NOMO-1 treated with DMSO at 0.1 percent for 48 hours (cell line): ENCODE measurements at regions not wholly inside any gene's neighbourhood (a gene's known extent, or its start where the extent isn't known, plus 50 kb on each side); places are given as distances from the start of the nearest gene placed in this dataset.
A peak's percentile ranks its signal among the peaks of the same experiment; 100 is the strongest.

Experiments used
- DNase-seq: peaks from one replicate; lab custom pipeline; 2025; ENCODE audit not compliant: unreplicated experiment; lab: John Stamatoyannopoulos, UW

GRCh38 chr14:53683229-53683628 lies 273.4 kb downstream of the BMP4 start:
- DNase-seq, result no peak

- no peak for DNase-seq
Measured at GRCh38 chr14:53672526-53672925, 284.1 kb downstream of the BMP4 start.

GRCh38 chr14:53670701-53671100 lies 285.9 kb downstream of the BMP4 start:
- DNase-seq, result peak; percentile 36

- DNase-seq, result peak; percentile 75
Measured at GRCh38 chr14:53668897-53669296, 287.7 kb downstream of the BMP4 start.

- DNase-seq, result no peak
Measured at GRCh38 chr14:53663709-53664108, 292.9 kb downstream of the BMP4 start.

GRCh38 chr14:53655080-53655785 lies 301.4 kb downstream of the BMP4 start:
- DNase-seq, result no peak

- no peak for DNase-seq
Measured at GRCh38 chr14:53652068-53652467, 304.6 kb downstream of the BMP4 start.

GRCh38 chr14:53651096-53651740 lies 305.4 kb downstream of the BMP4 start:
- DNase-seq, result no peak

- DNase-seq, result no peak
Measured at GRCh38 chr14:53646925-53647324, 309.7 kb downstream of the BMP4 start.

- DNase-seq, result no peak
Measured at GRCh38 chr14:53640695-53641094, 315.9 kb downstream of the BMP4 start.

GRCh38 chr14:53638966-53639365 lies 317.7 kb downstream of the BMP4 start:
- no peak for DNase-seq

GRCh38 chr14:53634793-53635192 lies 321.8 kb downstream of the BMP4 start:
- no peak for DNase-seq

GRCh38 chr14:53630336-53630735 lies 326.3 kb downstream of the BMP4 start:
- no peak for DNase-seq

- no peak for DNase-seq
Measured at GRCh38 chr14:53628732-53629430, 327.7 kb downstream of the BMP4 start.

- DNase-seq, result no peak
Measured at GRCh38 chr14:53628261-53628660, 328.4 kb downstream of the BMP4 start.

- no peak for DNase-seq
Measured at GRCh38 chr14:53626761-53627160, 329.9 kb downstream of the BMP4 start.

- no peak for DNase-seq
Measured at GRCh38 chr14:53622447-53622846, 334.2 kb downstream of the BMP4 start.

GRCh38 chr14:53621921-53622320 lies 334.7 kb downstream of the BMP4 start:
- DNase-seq, result no peak

- DNase-seq, result no peak
Measured at GRCh38 chr14:53621433-53621832, 335.2 kb downstream of the BMP4 start.

GRCh38 chr14:53620890-53621289 lies 335.7 kb downstream of the BMP4 start:
- DNase-seq, result no peak

- no peak for DNase-seq
Measured at GRCh38 chr14:53620317-53620716, 336.3 kb downstream of the BMP4 start.

- no peak for DNase-seq
Measured at GRCh38 chr14:53619691-53620231, 336.9 kb downstream of the BMP4 start.
